NCI-H1436 treated with DMSO at 0.1 percent for 48 hours (cell line): ENCODE measurements at regions not wholly inside any gene's neighbourhood (a gene's known extent, or its start where the extent isn't known, plus 50 kb on each side); places are given as distances from the start of the nearest gene placed in this dataset.

ENCODE experiments used
- DNase-seq: peaks from one replicate; lab custom pipeline; 2025; lab: John Stamatoyannopoulos, UW

- DNase-seq: no peak
Measured at GRCh38 chr12:22900401-22900800, 275.4 kb downstream of the ETNK1 start.

GRCh38 chr12:22904485-22904884 is 279.5 kb downstream of the ETNK1 start:
- no peak for DNase-seq

GRCh38 chr12:22916241-22916640 is 291.3 kb downstream of the ETNK1 start:
- no peak for DNase-seq

GRCh38 chr12:22916815-22917214 is 291.8 kb downstream of the ETNK1 start:
- no peak for DNase-seq

- no peak for DNase-seq
Measured at GRCh38 chr12:22919883-22920282, 294.9 kb downstream of the ETNK1 start.

- DNase-seq: no peak
Measured at GRCh38 chr12:22923768-22924167, 298.8 kb downstream of the ETNK1 start.

- DNase-seq: no peak
Measured at GRCh38 chr12:22924391-22924790, 299.4 kb downstream of the ETNK1 start.

GRCh38 chr12:22925623-22926022 is 300.7 kb downstream of the ETNK1 start:
- DNase-seq: no peak

GRCh38 chr12:22932431-22932830 is 307.5 kb downstream of the ETNK1 start:
- no peak for DNase-seq

GRCh38 chr12:22935090-22935489 is 310.1 kb downstream of the ETNK1 start:
- no peak for DNase-seq

GRCh38 chr12:22935501-22935900 is 310.5 kb downstream of the ETNK1 start:
- DNase-seq: no peak

- DNase-seq: no peak
Measured at GRCh38 chr12:22938323-22938722, 313.4 kb downstream of the ETNK1 start.

GRCh38 chr12:22951206-22951605 is 326.2 kb downstream of the ETNK1 start:
- DNase-seq: no peak

- DNase-seq: no peak
Measured at GRCh38 chr12:22956690-22957089, 331.7 kb downstream of the ETNK1 start.

- no peak for DNase-seq
Measured at GRCh38 chr12:22967171-22967570, 342.2 kb downstream of the ETNK1 start.

GRCh38 chr12:22969521-22969920 is 344.6 kb downstream of the ETNK1 start:
- DNase-seq: no peak

- no peak for DNase-seq
Measured at GRCh38 chr12:22971247-22971646, 346.3 kb downstream of the ETNK1 start.

- no peak for DNase-seq
Measured at GRCh38 chr12:22971701-22972191, 346.8 kb downstream of the ETNK1 start.

- no peak for DNase-seq
Measured at GRCh38 chr12:22974865-22975264, 349.9 kb downstream of the ETNK1 start.

GRCh38 chr12:22978962-22979361 is 354.0 kb downstream of the ETNK1 start:
- no peak for DNase-seq

- no peak for DNase-seq
Measured at GRCh38 chr12:22979854-22980469, 355.0 kb downstream of the ETNK1 start.

GRCh38 chr12:22981711-22982110 is 356.7 kb downstream of the ETNK1 start:
- DNase-seq: no peak

GRCh38 chr12:22982635-22983034 is 357.7 kb downstream of the ETNK1 start:
- DNase-seq: no peak

GRCh38 chr12:22986997-22987396 is 362.0 kb downstream of the ETNK1 start:
- DNase-seq: no peak
